Choroid plexus epithelial cell (primary cell): ENCODE measurements at regions not wholly inside any gene's neighbourhood (a gene's known extent, or its start where the extent isn't known, plus 50 kb on each side); places are given as distances from the start of the nearest gene placed in this dataset.

Experiments used
- DNase-seq: peaks from one replicate; pipeline ENCODE4 v3.0.0-alpha.2; 2010; ENCODE audit warnings: low read depth
- H3K4me3 ChIP-seq: 2 replicates; pipeline ENCODE4 v1.5.1; 2011; ENCODE audit warnings: low read depth, mild to moderate bottlenecking, control low read depth, low read length, moderate library complexity
- TF ChIP-seq, protein P1 (sequence below): conservative IDR thresholded peaks from 2 replicates; pipeline ENCODE4 v1.5.1; 2011; ENCODE audit warnings: low read depth, mild to moderate bottlenecking, control low read depth, inconsistent platforms, low read length, moderate library complexity

GRCh38 chr1:87665151-87665550 is 336.5 kb downstream of the LMO4 start:
- no peak overlapping the region for H3K4me3 ChIP-seq

GRCh38 chr1:87666681-87667080 is 338.0 kb downstream of the LMO4 start:
- TF ChIP-seq, protein P1, sequence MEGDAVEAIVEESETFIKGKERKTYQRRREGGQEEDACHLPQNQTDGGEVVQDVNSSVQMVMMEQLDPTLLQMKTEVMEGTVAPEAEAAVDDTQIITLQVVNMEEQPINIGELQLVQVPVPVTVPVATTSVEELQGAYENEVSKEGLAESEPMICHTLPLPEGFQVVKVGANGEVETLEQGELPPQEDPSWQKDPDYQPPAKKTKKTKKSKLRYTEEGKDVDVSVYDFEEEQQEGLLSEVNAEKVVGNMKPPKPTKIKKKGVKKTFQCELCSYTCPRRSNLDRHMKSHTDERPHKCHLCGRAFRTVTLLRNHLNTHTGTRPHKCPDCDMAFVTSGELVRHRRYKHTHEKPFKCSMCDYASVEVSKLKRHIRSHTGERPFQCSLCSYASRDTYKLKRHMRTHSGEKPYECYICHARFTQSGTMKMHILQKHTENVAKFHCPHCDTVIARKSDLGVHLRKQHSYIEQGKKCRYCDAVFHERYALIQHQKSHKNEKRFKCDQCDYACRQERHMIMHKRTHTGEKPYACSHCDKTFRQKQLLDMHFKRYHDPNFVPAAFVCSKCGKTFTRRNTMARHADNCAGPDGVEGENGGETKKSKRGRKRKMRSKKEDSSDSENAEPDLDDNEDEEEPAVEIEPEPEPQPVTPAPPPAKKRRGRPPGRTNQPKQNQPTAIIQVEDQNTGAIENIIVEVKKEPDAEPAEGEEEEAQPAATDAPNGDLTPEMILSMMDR: no peak
- H3K4me3 ChIP-seq: no peak overlapping the region
- no peak for DNase-seq

More at GRCh38 chr1:87665151-87665550, 336.5 kb downstream of the LMO4 start:
- TF ChIP-seq, protein P1: no peak
- no peak for DNase-seq

- no peak for DNase-seq
- TF ChIP-seq, protein P1: no peak
- H3K4me3 ChIP-seq: no peak overlapping the region
These were observed 341.0 kb downstream of the LMO4 start for GRCh38 chr1:87669674-87670073.

DNA sequence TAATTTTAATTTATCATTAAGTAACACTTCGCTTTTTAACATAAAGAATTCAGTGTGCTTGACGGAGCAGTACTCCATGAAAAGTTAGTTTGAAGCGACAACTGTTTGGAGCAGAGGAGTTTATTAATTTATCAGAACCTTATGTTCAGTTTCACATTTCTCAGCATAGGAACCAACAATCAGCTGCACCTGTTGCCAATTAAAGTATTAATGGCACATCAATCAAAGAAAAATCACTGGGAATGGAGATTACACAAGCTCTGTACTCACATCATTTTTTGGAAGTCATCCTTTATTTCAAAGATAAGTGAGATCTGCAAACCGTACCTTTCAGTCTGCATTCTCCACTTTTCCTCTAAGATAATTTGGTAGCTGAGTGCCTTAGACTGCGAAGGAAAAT is 344.6 kb downstream of the LMO4 start:
- DNase-seq: no peak
- H3K4me3 ChIP-seq: no peak overlapping the region
- TF ChIP-seq, protein P1: no peak

DNA sequence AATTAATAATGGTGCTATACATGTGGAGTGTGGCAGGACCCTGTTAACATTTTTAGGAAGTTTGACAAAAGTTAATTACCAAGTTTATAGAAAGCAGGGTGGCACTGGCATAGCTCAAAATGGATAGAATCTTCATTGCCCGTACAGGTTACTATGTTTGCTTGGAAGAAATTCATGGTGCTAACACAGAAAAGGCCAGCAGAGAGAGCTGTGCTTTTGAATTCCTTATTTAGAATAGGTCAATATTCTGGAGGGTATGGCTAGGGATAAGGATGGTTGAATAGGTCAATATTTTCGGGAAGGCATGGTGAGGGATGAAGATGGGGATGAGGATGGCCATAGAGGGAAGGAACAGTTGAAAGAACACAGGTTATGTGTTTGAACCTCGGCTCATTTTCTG is 345.1 kb downstream of the LMO4 start:
- no peak overlapping the region for H3K4me3 ChIP-seq
- TF ChIP-seq, protein P1: peak; percentile 39
- DNase-seq: peak; percentile 25

DNA sequence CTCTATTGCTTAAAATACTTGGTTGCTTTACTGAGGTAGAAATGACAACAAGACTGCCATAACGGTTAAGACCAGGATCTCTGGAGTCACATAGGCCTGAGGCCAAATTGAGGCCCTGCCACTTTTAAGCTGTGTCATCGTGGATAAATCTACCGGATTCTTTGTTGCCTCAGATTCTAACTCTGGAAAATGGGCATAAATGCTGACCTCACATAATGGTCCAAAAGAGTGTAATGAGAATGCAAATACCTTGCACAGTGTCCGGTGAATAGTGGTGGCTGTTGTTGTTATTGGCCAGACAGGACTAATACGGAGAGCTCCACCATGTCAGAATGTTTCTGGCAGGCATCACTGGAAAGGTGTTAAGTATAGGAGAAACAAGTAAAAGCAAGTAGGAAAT is 346.1 kb downstream of the LMO4 start:
- DNase-seq: no peak
- TF ChIP-seq, protein P1: no peak
- no peak overlapping the region for H3K4me3 ChIP-seq

DNA sequence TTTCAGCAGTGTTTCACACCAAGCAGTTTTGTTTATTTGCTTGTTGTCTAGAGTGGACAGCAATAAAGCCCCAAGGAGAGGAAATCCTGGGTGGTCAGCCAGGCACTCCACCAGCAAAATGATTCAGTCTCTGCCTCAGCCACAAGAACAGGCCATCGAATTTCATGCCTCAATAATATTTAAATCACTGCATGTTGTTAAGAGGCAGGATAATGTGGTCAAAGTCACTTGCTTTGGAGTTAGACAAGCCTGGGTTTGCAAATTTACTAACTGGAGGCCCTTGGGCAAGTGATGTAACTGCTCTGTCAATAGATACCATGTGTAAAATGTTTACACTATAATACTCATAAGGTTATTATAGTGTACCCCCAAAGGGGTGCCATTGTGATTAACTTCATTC is 349.6 kb downstream of the LMO4 start:
- DNase-seq: no peak
- no peak overlapping the region for H3K4me3 ChIP-seq
- TF ChIP-seq, protein P1: no peak
